ENCODE measurements at regions not wholly inside any gene's neighbourhood (a gene's known extent, or its start where the extent isn't known, plus 50 kb on each side); places are given as distances from the start of the nearest gene placed in this dataset.

GRCh38 chr7:131873581-131873980, 317.2 kb upstream of the PODXL start:
- no peak for TF ChIP-seq CTCF (conservative IDR thresholded peaks at IDR 0.05 in 1 of 2, IDR thresholded peaks at IDR 0.05 in 1 of 2; ENCODE audit: extremely low read depth in 1 of 2, insufficient read depth in 1 of 2, low read depth in 1 of 2, low read length in 2 of 2)
- no peak for TF ChIP-seq EZH2 (IDR thresholded peaks at IDR 0.05; ENCODE audit: borderline replicate concordance, low read length)
